SK-N-SH treated with all-trans-retinoic acid at 6 μM for 48 hours (cell line): ENCODE measurements at regions not wholly inside any gene's neighbourhood (a gene's known extent, or its start where the extent isn't known, plus 50 kb on each side); places are given as distances from the start of the nearest gene placed in this dataset.
"Not testable (repeated sequence)": the region's sequence is repeated elsewhere in the genome, so short reads cannot be mapped to it uniquely, and the experiment has no call there.

Source experiments
- ATAC-seq: fragments of 200-7000 bp; cut with Tn5 transposase; 3 replicates; pipeline ENCODE4 v1.9.1; 2020; ENCODE audit warnings: mild to moderate bottlenecking, moderate library complexity
- ARNTL ChIP-seq: fragments of 450-650 bp; formaldehyde crosslinking; IDR thresholded peaks from 2 replicates; pipeline ENCODE4 v1.5.0; 2020; ENCODE audit warnings: low read depth, mild to moderate bottlenecking, moderate library complexity, borderline replicate concordance
- BACH2 ChIP-seq: fragments of 250-450 bp; sonication (Bioruptor Pico); IDR thresholded peaks from 2 replicates; pipeline ENCODE4 v1.9.0; 2021; ENCODE audit warnings: mild to moderate bottlenecking, borderline replicate concordance
- CSDC2 ChIP-seq: fragments of 250-450 bp; sonication (Bioruptor Pico); IDR thresholded peaks from 2 replicates; pipeline ENCODE4 v1.5.0; 2020; ENCODE audit warnings: mild to moderate bottlenecking, moderate library complexity
- ESRRG ChIP-seq: fragments of 250-450 bp; sonication (Bioruptor Pico); IDR thresholded peaks from 2 replicates; pipeline ENCODE4 v1.6.1; 2021; ENCODE audit warnings: mild to moderate bottlenecking
- GLIS3 ChIP-seq: fragments of 250-450 bp; sonication (Bioruptor Pico); IDR thresholded peaks from 2 replicates; pipeline ENCODE4 v1.5.0; 2020; ENCODE audit warnings: mild to moderate bottlenecking, moderate library complexity
- ISL1 ChIP-seq: fragments of 250-450 bp; sonication (Bioruptor Pico); IDR thresholded peaks from 2 replicates; pipeline ENCODE4 v2.1.2; 2022; ENCODE audit warnings: mild to moderate bottlenecking, moderate library complexity
- OSR1 ChIP-seq: fragments of 250-450 bp; sonication (Bioruptor Pico); IDR thresholded peaks from 2 replicates; pipeline ENCODE4 v1.8.0; 2022; ENCODE audit warnings: moderate library complexity, mild to moderate bottlenecking, inconsistent platforms
- PPARA ChIP-seq: fragments of 250-450 bp; sonication (Bioruptor Pico); IDR thresholded peaks from 2 replicates; pipeline ENCODE4 v1.5.0; 2020; ENCODE audit warnings: mild to moderate bottlenecking, borderline replicate concordance
- RARB ChIP-seq: fragments of 250-450 bp; sonication (Bioruptor Pico); IDR thresholded peaks from 2 replicates; pipeline ENCODE4 v1.8.0; 2021; ENCODE audit warnings: mild to moderate bottlenecking, moderate library complexity
- SNAI2 ChIP-seq: fragments of 250-450 bp; sonication (Bioruptor Pico); IDR thresholded peaks from 2 replicates; pipeline ENCODE4 v1.5.0; 2020; ENCODE audit warnings: mild to moderate bottlenecking, moderate library complexity
- TCF4 ChIP-seq: fragments of 250-450 bp; sonication (Bioruptor Pico); IDR thresholded peaks from 2 replicates; pipeline ENCODE4 v1.8.0; 2021; ENCODE audit warnings: mild to moderate bottlenecking, moderate library complexity, borderline replicate concordance
- TOX ChIP-seq: fragments of 250-450 bp; sonication (Bioruptor Pico); IDR thresholded peaks from 2 replicates; pipeline ENCODE4 v1.8.0; 2021; ENCODE audit warnings: mild to moderate bottlenecking, moderate library complexity, borderline replicate concordance
- ZC3H10 ChIP-seq: fragments of 250-450 bp; sonication (Bioruptor Pico); IDR thresholded peaks from 2 replicates; pipeline ENCODE4 v1.5.1; 2021; ENCODE audit warnings: mild to moderate bottlenecking, moderate library complexity
- ZFP3 ChIP-seq: fragments of 250-450 bp; sonication (Bioruptor Pico); IDR thresholded peaks from 2 replicates; pipeline ENCODE4 v1.5.0; 2020; ENCODE audit warnings: mild to moderate bottlenecking, moderate library complexity
- ZFP30 ChIP-seq: fragments of 450-650 bp; formaldehyde crosslinking; IDR thresholded peaks from 2 replicates; pipeline ENCODE4 v1.5.0; 2022; ENCODE audit warnings: mild to moderate bottlenecking, moderate library complexity
- ZNF565 ChIP-seq: fragments of 450-650 bp; formaldehyde crosslinking; conservative IDR thresholded peaks from 2 replicates; pipeline ENCODE4 v1.5.0; 2020; ENCODE audit warnings: low read depth, mild to moderate bottlenecking, moderate library complexity
- ZNF70 ChIP-seq: fragments of 450-650 bp; formaldehyde crosslinking; IDR thresholded peaks from 2 replicates; pipeline ENCODE4 v1.5.0; 2020; ENCODE audit warnings: mild to moderate bottlenecking, moderate library complexity
- ZNF8 ChIP-seq: fragments of 450-650 bp; formaldehyde crosslinking; IDR thresholded peaks from 2 replicates; pipeline ENCODE4 v1.5.0; 2020; ENCODE audit warnings: mild to moderate bottlenecking, moderate library complexity
- TF ChIP-seq, protein P1 (sequence below): fragments of 250-450 bp; sonication (Bioruptor Pico); IDR thresholded peaks from 2 replicates; pipeline ENCODE4 v1.8.0; 2021; ENCODE audit warnings: low read depth, mild to moderate bottlenecking, moderate library complexity, borderline replicate concordance
- TF ChIP-seq, protein P2 (sequence below): fragments of 250-450 bp; sonication (Bioruptor Pico); IDR thresholded peaks from 2 replicates; pipeline ENCODE4 v1.8.0; 2020; ENCODE audit warnings: mild to moderate bottlenecking, moderate library complexity, borderline replicate concordance
- TF ChIP-seq, protein P3 (sequence below): fragments of 250-450 bp; sonication (Bioruptor Pico); IDR thresholded peaks from 2 replicates; pipeline ENCODE4 v1.5.1; 2021; ENCODE audit warnings: mild to moderate bottlenecking, moderate library complexity
- TF ChIP-seq, protein P4 (sequence below): fragments of 250-450 bp; sonication (Bioruptor Pico); IDR thresholded peaks from 2 replicates; pipeline ENCODE4 v1.5.0; 2020; ENCODE audit warnings: mild to moderate bottlenecking, moderate library complexity

GRCh38 chr2:102871707-102872106, 109.9 kb downstream of the TMEM182 start:
- no peak for ATAC-seq
- TF ChIP-seq BACH2 (CRISPR knock-in tag) (no peak), OSR1 (CRISPR knock-in tag) (no peak), ESRRG (CRISPR knock-in tag) (no peak), TCF4 (CRISPR knock-in tag) (no peak), ARNTL (no peak), ZNF70 (CRISPR knock-in tag) (no peak), SNAI2 (no peak)
- TF ChIP-seq, protein P1, sequence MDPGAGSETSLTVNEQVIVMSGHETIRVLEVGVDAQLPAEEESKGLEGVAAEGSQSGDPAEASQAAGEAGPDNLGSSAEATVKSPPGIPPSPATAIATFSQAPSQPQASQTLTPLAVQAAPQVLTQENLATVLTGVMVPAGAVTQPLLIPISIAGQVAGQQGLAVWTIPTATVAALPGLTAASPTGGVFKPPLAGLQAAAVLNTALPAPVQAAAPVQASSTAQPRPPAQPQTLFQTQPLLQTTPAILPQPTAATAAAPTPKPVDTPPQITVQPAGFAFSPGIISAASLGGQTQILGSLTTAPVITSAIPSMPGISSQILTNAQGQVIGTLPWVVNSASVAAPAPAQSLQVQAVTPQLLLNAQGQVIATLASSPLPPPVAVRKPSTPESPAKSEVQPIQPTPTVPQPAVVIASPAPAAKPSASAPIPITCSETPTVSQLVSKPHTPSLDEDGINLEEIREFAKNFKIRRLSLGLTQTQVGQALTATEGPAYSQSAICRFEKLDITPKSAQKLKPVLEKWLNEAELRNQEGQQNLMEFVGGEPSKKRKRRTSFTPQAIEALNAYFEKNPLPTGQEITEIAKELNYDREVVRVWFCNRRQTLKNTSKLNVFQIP, result no peak
- TF ChIP-seq, all 23 proteins: peak for 0

DNA sequence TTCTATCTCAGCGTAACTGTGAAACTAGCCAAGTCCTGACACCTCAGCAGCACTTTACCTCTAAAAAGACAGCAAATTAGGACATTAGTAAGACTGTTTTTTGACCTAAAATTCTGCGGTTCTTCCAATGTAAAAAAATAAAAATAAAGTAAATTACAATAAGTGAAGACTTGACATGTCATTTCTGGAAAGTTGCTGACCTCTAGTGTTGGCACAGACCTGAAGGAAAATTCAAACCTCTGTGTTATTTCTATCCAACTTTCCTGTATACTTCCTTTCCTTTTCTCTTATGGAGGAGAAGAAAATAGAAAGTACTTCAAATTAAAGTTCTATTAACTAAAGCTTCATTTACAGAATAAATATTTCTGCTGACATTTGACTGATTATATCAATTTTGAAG, 110.6 kb downstream of the TMEM182 start:
- TF ChIP-seq ZNF70 (CRISPR knock-in tag) (no peak), ARNTL (no peak), ZFP3 (CRISPR knock-in tag) (no peak), PPARA (CRISPR knock-in tag) (no peak), BACH2 (CRISPR knock-in tag) (no peak), CSDC2 (CRISPR knock-in tag) (no peak), SNAI2 (no peak), ZFP30 (no peak), TOX (no peak), ZNF565 (CRISPR knock-in tag) (no peak), GLIS3 (CRISPR knock-in tag) (no peak), OSR1 (CRISPR knock-in tag) (no peak), RARB (no peak), ZNF8 (CRISPR knock-in tag) (no peak), TCF4 (CRISPR knock-in tag) (no peak), ZC3H10 (no peak)
- TF ChIP-seq, protein P2, sequence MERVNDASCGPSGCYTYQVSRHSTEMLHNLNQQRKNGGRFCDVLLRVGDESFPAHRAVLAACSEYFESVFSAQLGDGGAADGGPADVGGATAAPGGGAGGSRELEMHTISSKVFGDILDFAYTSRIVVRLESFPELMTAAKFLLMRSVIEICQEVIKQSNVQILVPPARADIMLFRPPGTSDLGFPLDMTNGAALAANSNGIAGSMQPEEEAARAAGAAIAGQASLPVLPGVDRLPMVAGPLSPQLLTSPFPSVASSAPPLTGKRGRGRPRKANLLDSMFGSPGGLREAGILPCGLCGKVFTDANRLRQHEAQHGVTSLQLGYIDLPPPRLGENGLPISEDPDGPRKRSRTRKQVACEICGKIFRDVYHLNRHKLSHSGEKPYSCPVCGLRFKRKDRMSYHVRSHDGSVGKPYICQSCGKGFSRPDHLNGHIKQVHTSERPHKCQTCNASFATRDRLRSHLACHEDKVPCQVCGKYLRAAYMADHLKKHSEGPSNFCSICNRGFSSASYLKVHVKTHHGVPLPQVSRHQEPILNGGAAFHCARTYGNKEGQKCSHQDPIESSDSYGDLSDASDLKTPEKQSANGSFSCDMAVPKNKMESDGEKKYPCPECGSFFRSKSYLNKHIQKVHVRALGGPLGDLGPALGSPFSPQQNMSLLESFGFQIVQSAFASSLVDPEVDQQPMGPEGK, result no peak
- TF ChIP-seq, protein P1, result no peak
- TF ChIP-seq, protein P3, sequence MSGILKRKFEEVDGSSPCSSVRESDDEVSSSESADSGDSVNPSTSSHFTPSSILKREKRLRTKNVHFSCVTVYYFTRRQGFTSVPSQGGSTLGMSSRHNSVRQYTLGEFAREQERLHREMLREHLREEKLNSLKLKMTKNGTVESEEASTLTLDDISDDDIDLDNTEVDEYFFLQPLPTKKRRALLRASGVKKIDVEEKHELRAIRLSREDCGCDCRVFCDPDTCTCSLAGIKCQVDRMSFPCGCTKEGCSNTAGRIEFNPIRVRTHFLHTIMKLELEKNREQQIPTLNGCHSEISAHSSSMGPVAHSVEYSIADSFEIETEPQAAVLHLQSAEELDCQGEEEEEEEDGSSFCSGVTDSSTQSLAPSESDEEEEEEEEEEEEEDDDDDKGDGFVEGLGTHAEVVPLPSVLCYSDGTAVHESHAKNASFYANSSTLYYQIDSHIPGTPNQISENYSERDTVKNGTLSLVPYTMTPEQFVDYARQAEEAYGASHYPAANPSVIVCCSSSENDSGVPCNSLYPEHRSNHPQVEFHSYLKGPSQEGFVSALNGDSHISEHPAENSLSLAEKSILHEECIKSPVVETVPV (CRISPR knock-in tag), result no peak
- TF ChIP-seq, protein P4, sequence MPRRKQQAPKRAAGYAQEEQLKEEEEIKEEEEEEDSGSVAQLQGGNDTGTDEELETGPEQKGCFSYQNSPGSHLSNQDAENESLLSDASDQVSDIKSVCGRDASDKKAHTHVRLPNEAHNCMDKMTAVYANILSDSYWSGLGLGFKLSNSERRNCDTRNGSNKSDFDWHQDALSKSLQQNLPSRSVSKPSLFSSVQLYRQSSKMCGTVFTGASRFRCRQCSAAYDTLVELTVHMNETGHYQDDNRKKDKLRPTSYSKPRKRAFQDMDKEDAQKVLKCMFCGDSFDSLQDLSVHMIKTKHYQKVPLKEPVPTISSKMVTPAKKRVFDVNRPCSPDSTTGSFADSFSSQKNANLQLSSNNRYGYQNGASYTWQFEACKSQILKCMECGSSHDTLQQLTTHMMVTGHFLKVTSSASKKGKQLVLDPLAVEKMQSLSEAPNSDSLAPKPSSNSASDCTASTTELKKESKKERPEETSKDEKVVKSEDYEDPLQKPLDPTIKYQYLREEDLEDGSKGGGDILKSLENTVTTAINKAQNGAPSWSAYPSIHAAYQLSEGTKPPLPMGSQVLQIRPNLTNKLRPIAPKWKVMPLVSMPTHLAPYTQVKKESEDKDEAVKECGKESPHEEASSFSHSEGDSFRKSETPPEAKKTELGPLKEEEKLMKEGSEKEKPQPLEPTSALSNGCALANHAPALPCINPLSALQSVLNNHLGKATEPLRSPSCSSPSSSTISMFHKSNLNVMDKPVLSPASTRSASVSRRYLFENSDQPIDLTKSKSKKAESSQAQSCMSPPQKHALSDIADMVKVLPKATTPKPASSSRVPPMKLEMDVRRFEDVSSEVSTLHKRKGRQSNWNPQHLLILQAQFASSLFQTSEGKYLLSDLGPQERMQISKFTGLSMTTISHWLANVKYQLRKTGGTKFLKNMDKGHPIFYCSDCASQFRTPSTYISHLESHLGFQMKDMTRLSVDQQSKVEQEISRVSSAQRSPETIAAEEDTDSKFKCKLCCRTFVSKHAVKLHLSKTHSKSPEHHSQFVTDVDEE, result no peak
- TF ChIP-seq, all 23 proteins: peak for 0

DNA sequence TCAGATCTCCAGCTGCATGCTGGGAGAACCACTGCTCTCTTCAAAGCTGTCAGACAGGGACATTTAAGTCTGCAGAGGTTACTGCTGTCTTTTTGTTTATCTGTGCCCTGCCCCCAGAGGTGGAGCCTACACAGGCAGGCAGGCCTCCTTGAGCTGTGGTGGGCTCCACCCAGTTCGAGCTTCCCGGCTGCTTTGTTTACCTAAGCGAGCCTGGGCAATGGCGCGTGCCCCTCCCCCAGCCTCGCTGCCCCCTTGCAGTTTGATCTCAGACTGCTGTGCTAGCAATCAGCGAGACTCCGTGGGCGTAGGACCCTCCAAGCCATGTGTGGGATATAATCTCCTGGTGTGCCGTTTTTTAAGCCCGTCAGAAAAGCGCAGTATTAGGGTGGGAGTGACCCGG, 117.7 kb downstream of the TMEM182 start:
- not testable (repeated sequence) for ATAC-seq

More for the DNA sequence above, 110.6 kb downstream of the TMEM182 start:
- no peak for ATAC-seq

GRCh38 chr2:102880731-102881130, 118.9 kb downstream of the TMEM182 start:
- ATAC-seq, result no peak
- TF ChIP-seq ZNF8 (CRISPR knock-in tag) (no peak), SNAI2 (no peak), ISL1 (no peak)
- TF ChIP-seq, protein P2, result no peak
- TF ChIP-seq, protein P4, result no peak
- TF ChIP-seq, protein P3 (CRISPR knock-in tag), result no peak
